ENCODE measurements at regions not wholly inside any gene's neighbourhood (a gene's known extent, or its start where the extent isn't known, plus 50 kb on each side); places are given as distances from the start of the nearest gene placed in this dataset.
A peak's percentile ranks its signal among the peaks of the same experiment; 100 is the strongest.

DNA sequence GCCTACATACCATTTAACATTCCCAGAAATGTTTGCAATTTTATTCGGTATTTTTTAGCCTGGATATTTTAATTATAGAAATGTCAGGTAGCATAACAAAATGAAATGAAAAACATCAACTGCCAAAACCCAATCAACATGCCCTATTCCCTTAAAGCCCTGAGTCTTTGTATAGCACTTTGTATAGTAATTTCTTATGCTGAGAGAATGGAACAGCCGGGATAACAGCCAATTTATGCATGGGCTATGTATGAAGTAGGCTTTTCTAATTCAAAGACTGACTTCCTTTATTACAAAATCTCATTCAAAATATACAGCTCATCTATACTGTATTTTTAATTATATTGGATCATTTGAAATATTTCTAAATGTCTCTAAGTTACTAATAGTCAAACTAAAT is 513.0 kb upstream of the NAALADL2 start:
- H3K9me3 Mint-ChIP-seq, result peaks cover 11% of the 10 kb centered on the region
- H3K36me3 Mint-ChIP-seq, result no peaks in the 10 kb centered on the region
- DNase-seq (ENCODE audit: extremely low spot score, unreplicated experiment), result no peak
- TF ChIP-seq CTCF (conservative IDR thresholded peaks at IDR 0.05), result no peak
- no peaks in the 10 kb centered on the region for H3K27me3 Mint-ChIP-seq
- no peaks in the 10 kb centered on the region for H3K4me1 Mint-ChIP-seq (ENCODE audit: unreplicated experiment)
- no peak overlapping the region for H3K27ac Mint-ChIP-seq
- no peak overlapping the region for H3K4me3 Mint-ChIP-seq

DNA sequence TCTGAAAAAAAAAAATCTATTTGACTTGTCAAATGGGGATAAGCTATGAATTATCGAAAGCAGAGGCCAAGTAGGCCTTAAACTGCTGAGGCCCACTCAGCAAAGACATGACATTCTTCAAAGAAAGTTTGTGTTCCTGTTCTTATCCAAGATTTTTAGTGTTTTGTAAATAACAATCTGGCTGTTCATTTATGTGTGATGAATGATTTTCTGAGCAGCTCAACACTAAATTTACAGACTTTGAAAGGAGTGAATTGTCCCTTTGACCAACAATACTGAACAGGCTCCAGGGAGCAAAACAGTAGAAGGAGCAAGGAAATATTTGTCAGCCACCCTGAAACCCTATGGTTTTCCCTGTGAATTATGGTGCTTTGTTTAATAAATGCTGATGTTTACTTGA is 512.6 kb upstream of the NAALADL2 start:
- H3K4me1 Mint-ChIP-seq (ENCODE audit: unreplicated experiment), result no peaks in the 10 kb centered on the region
- no peak overlapping the region for H3K4me3 Mint-ChIP-seq
- no peak for TF ChIP-seq CTCF (conservative IDR thresholded peaks at IDR 0.05)
- H3K27ac Mint-ChIP-seq, result no peak overlapping the region
- DNase-seq (ENCODE audit: extremely low spot score, unreplicated experiment), result no peak
- H3K36me3 Mint-ChIP-seq, result no peaks in the 10 kb centered on the region
- H3K27me3 Mint-ChIP-seq, result no peaks in the 10 kb centered on the region
- peaks cover 14% of the 10 kb centered on the region for H3K9me3 Mint-ChIP-seq

GRCh38 chr3:174347474-174348138 is 511.5 kb upstream of the NAALADL2 start:
- Mint-ChIP-seq H3K27me3 (no peaks in the 10 kb centered on the region), H3K27ac (no peak overlapping the region), H3K4me3 (no peak overlapping the region), H3K36me3 (no peaks in the 10 kb centered on the region), H3K4me1 (ENCODE audit: unreplicated experiment) (no peaks in the 10 kb centered on the region), H3K9me3 (peaks cover 14% of the 10 kb centered on the region)
- DNase-seq (ENCODE audit: extremely low spot score, unreplicated experiment), result no peak
- TF ChIP-seq CTCF (conservative IDR thresholded peaks at IDR 0.05), result no peak

DNA sequence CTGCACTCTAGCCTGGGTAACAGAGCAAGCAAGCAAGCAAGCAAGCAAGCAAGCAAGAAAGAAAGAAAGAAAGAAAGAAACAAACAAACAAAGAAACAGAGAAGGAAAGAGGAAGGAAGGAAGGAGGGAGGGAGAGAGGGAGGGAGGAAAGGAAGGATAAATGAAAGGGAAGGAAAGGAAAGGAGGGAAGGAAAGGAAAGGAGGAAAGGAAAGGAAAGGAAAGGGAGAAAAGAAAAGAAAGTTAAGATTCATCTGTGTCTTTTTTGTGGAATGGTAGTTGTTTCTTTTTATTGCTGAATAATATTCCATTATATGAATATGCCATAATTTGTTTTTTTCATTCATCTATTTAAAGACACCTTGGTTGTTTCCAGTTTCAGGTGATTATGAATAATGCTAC is 506.9 kb upstream of the NAALADL2 start:
- no peak for TF ChIP-seq CTCF (conservative IDR thresholded peaks at IDR 0.05)
- Mint-ChIP-seq H3K27ac (no peak overlapping the region), H3K4me3 (no peak overlapping the region), H3K9me3 (peaks cover 14% of the 10 kb centered on the region), H3K27me3 (no peaks in the 10 kb centered on the region), H3K36me3 (no peaks in the 10 kb centered on the region), H3K4me1 (ENCODE audit: unreplicated experiment) (no peaks in the 10 kb centered on the region)
- no peak for DNase-seq (ENCODE audit: extremely low spot score, unreplicated experiment)

- no peaks in the 10 kb centered on the region for H3K4me1 Mint-ChIP-seq (ENCODE audit: unreplicated experiment)
- no peaks in the 10 kb centered on the region for H3K36me3 Mint-ChIP-seq
- no peak for DNase-seq (ENCODE audit: extremely low spot score, unreplicated experiment)
- TF ChIP-seq CTCF (conservative IDR thresholded peaks at IDR 0.05), result peak; percentile 69
- H3K27ac Mint-ChIP-seq, result no peak overlapping the region
- peaks cover 6% of the 10 kb centered on the region for H3K9me3 Mint-ChIP-seq
- H3K27me3 Mint-ChIP-seq, result no peaks in the 10 kb centered on the region
- H3K4me3 Mint-ChIP-seq, result no peak overlapping the region
Observed at GRCh38 chr3:174355505-174355904, 503.6 kb upstream of the NAALADL2 start.

DNA sequence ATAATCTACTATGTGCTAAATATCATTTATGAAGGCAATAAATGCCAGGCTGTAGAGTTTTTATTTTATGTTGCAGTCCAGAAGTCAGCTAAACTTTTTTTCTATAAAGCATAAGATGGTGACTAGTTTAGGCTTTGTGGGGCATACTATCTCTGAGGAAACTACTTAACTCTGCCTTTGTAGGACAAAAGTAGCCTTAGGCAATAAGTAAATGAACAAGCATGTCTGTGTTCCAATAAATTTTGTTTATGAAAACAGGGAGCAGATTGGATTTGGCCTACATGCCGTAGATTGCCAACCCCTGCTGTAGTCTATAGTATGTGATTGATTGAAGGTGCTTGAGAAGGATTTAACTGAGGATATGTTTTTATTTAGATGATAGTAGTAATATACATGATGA is 502.5 kb upstream of the NAALADL2 start:
- Mint-ChIP-seq H3K4me1 (ENCODE audit: unreplicated experiment) (no peaks in the 10 kb centered on the region), H3K4me3 (no peak overlapping the region), H3K36me3 (no peaks in the 10 kb centered on the region), H3K27me3 (no peaks in the 10 kb centered on the region), H3K27ac (no peak overlapping the region), H3K9me3 (no peaks in the 10 kb centered on the region)
- TF ChIP-seq CTCF (conservative IDR thresholded peaks at IDR 0.05), result no peak
- no peak for DNase-seq (ENCODE audit: extremely low spot score, unreplicated experiment)
